Immature natural killer cell (primary cell): ENCODE measurements at regions not wholly inside any gene's neighbourhood (a gene's known extent, or its start where the extent isn't known, plus 50 kb on each side); places are given as distances from the start of the nearest gene placed in this dataset.

Experiments
- DNase-seq, 3 donors: peaks; one replicate each; pipeline ENCODE4 v3.0.0; 2022; ENCODE audit warnings: mixed read lengths in 1 of 3
- H3K27ac Mint-ChIP-seq, 6 donors: one replicate each; pipeline ENCODE4 v1.8.0; 2020; ENCODE audit warnings: mixed read lengths in 6 of 6, mild to moderate bottlenecking in 5 of 6, inconsistent platforms in 4 of 6, moderate library complexity in 3 of 6
- H3K27me3 Mint-ChIP-seq, 3 donors: one replicate each; pipeline ENCODE4 v1.8.0; 2020 to 2021; ENCODE audit warnings: low read depth in 3 of 3, mild to moderate bottlenecking in 3 of 3, mixed read lengths in 3 of 3, moderate library complexity in 3 of 3, inconsistent platforms in 1 of 3
- H3K36me3 Mint-ChIP-seq, 3 donors: one replicate each; pipeline ENCODE4 v1.8.0; 2020; ENCODE audit warnings: mixed read lengths in 3 of 3, inconsistent platforms in 2 of 3, mild to moderate bottlenecking in 2 of 3
- H3K4me1 Mint-ChIP-seq, 2 donors: one replicate each; pipeline ENCODE4 v1.8.0; 2020; ENCODE audit warnings: inconsistent platforms in 2 of 2, mild to moderate bottlenecking in 2 of 2, mixed read lengths in 2 of 2, moderate library complexity in 1 of 2
- H3K4me3 Mint-ChIP-seq, 5 donors: one replicate each; pipeline ENCODE4 v1.8.0; 2020; ENCODE audit warnings: mild to moderate bottlenecking in 5 of 5, mixed read lengths in 5 of 5, inconsistent platforms in 3 of 5, moderate library complexity in 3 of 5
- H3K9me3 Mint-ChIP-seq, 6 donors: one replicate each; pipeline ENCODE4 v1.8.0; 2020; ENCODE audit warnings: mild to moderate bottlenecking in 6 of 6, mixed read lengths in 6 of 6, inconsistent platforms in 4 of 6, moderate library complexity in 3 of 6

DNA sequence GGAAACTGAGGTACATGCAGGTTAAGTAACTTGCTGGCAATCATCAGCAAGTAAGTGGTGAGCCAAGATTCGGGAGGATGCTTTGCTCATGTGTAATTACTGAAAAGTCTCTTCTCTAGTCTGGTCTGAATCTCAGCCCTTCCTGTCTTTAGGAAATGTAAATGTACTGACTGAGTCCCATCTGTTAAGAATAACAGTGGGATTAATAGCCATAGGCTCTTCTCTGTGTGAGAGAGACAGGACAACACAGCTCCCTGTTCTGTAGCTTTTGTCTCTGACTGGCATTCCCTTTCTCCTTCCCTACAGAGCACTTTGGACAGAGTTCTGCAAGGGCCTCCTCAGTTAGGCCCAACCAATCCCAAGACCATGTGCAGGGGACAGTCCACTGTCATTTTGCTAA is 131.3 kb upstream of the OGFRL1 start:
- Mint-ChIP-seq H3K36me3 (no peaks in the 10 kb centered on the region), H3K4me1 (no peaks in the 10 kb centered on the region), H3K4me3 (no peak overlapping the region), H3K9me3 (no peaks in the 10 kb centered on the region), H3K27me3 (peaks cover 0 to 2% (median 0%) of the 10 kb centered on the region in 3 donors), H3K27ac (no peak overlapping the region)
- no peak for DNase-seq

GRCh38 chr6:71164890-71165289 is 123.7 kb upstream of the OGFRL1 start:
- peaks cover 0 to 3% (median 0%) of the 10 kb centered on the region in 6 donors for H3K9me3 Mint-ChIP-seq
- no peak overlapping the region for H3K27ac Mint-ChIP-seq
- H3K27me3 Mint-ChIP-seq = peaks cover 0 to 2% (median 2%) of the 10 kb centered on the region in 3 donors
- no peak for DNase-seq
- H3K36me3 Mint-ChIP-seq = no peaks in the 10 kb centered on the region
- H3K4me1 Mint-ChIP-seq = peaks cover 6 to 15% of the 10 kb centered on the region in 2 donors
- H3K4me3 Mint-ChIP-seq = no peak overlapping the region

DNA sequence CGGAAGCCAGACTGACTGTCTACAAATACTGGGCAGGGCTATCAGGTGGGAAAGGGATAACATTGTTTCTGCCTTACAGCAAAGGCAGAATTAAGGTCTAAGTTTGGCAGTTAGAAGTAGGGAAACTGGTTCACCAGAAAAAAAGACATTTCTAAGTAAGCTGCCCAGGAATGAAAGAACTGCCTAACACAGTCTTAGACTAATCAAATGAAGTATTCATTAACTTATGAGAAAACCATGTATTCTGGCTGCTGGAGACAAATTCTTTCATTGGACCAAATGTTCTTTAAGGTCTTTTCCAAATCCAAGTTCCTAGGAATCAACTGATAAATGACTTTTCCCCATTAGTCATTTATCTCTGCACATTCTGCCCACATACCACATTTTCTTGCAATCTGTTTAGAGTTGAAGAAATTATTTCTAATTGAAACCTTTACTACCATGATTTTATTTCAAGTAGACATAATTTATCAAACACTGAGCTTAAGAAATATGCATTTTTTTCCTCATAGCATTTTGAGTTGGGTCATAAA is 120.3 kb upstream of the OGFRL1 start:
- H3K9me3 Mint-ChIP-seq = no peaks in the 10 kb centered on the region
- H3K27me3 Mint-ChIP-seq = peaks cover 0 to 2% (median 0%) of the 10 kb centered on the region in 3 donors
- H3K4me3 Mint-ChIP-seq = peak overlapping the region in 1 of 5 donors; percentile 31
- H3K36me3 Mint-ChIP-seq = no peaks in the 10 kb centered on the region
- DNase-seq = no peak
- peaks cover 6 to 15% of the 10 kb centered on the region in 2 donors for H3K4me1 Mint-ChIP-seq
- H3K27ac Mint-ChIP-seq = peak overlapping the region in 1 of 6 donors; percentile 9

DNA sequence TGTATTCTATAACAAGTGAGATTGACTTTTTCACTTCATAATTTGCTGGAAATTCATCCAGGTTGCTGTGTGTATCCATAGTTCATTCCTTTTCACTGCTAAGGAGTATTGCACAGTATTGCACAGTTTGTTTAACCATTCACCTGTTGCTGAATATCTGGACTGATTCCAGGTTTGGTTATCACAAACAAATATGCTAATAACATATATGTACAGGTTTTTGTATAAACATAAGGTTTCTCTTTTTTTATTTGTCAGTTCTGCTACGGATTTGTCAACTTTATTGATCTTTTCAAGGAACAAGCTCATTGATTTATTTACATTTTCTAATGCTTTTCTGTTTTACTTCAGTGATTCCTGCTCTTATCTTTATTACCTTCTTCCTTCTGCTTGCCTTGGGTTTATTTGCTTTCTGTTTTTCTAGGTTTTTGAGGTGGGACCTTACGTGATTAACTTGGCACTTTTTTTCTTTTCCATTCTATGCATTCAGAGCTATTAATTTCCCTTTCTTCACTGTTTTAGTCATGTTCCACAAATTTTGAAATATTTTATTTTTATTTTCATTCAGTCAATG is 117.0 kb upstream of the OGFRL1 start:
- Mint-ChIP-seq H3K9me3 (no peaks in the 10 kb centered on the region), H3K27ac (no peak overlapping the region), H3K27me3 (peaks cover 0 to 2% (median 0%) of the 10 kb centered on the region in 3 donors), H3K4me3 (no peak overlapping the region), H3K36me3 (no peaks in the 10 kb centered on the region), H3K4me1 (peaks cover 6 to 15% of the 10 kb centered on the region in 2 donors)
- DNase-seq = no peak

GRCh38 chr6:71179249-71179885 is 109.2 kb upstream of the OGFRL1 start:
- DNase-seq = no peak
- H3K27ac Mint-ChIP-seq = no peak overlapping the region
- no peaks in the 10 kb centered on the region for H3K4me1 Mint-ChIP-seq
- peaks cover 2 to 9% (median 4%) of the 10 kb centered on the region in 3 donors for H3K27me3 Mint-ChIP-seq
- no peaks in the 10 kb centered on the region for H3K36me3 Mint-ChIP-seq
- no peak overlapping the region for H3K4me3 Mint-ChIP-seq
- peaks cover 0 to 7% (median 0%) of the 10 kb centered on the region in 6 donors for H3K9me3 Mint-ChIP-seq

DNA sequence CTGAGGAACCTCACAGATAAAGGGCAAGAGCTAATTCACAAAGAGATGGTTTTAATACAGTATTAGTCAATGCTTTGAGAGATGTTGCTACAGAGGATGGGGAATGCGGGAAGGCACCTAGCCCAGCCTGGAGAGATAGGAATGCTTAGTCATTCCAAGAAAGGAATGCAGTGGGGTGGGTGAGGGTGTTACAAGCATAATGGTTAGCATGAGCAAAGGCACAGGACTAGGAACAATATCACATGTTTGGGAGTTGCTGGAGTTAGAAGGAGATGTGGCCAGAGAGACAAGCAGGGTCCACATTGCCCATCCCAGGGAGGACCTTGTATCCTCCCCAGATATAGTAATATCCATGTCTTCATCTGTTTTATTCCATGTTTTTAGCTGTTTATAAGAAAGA is 107.0 kb upstream of the OGFRL1 start:
- Mint-ChIP-seq H3K36me3 (no peaks in the 10 kb centered on the region), H3K27me3 (peaks cover 2 to 7% (median 6%) of the 10 kb centered on the region in 3 donors), H3K4me3 (no peak overlapping the region), H3K9me3 (peaks cover 0 to 7% (median 0%) of the 10 kb centered on the region in 6 donors), H3K4me1 (no peaks in the 10 kb centered on the region), H3K27ac (no peak overlapping the region)
- DNase-seq = no peak

DNA sequence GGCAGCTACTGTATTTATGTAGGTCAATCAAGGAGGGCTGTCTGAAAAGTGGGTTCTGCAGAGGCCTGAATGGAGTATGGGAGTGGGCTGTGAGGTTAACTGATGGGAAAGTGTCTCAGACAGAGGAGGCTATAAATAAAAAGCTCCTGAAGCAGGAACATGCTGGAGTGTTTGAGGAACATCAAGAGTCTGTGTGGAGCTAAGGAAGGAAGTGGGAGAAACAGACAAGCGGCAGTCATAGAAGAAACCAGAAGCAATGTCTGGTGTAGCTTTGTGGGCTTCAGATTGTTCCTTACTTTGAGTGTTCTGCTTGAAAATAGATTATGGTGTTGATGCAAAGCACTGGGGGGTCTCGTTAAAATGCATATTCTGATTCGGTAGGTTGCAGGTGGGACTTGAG is 101.5 kb upstream of the OGFRL1 start:
- Mint-ChIP-seq H3K36me3 (no peaks in the 10 kb centered on the region), H3K4me3 (no peak overlapping the region), H3K4me1 (no peaks in the 10 kb centered on the region), H3K27me3 (peaks cover 2 to 9% (median 2%) of the 10 kb centered on the region in 3 donors), H3K9me3 (peaks cover 0 to 7% (median 0%) of the 10 kb centered on the region in 6 donors), H3K27ac (no peak overlapping the region)
- DNase-seq = no peak

- no peak overlapping the region for H3K4me3 Mint-ChIP-seq
- peaks cover 0 to 2% (median 0%) of the 10 kb centered on the region in 3 donors for H3K27me3 Mint-ChIP-seq
- no peaks in the 10 kb centered on the region for H3K9me3 Mint-ChIP-seq
- no peaks in the 10 kb centered on the region for H3K36me3 Mint-ChIP-seq
- DNase-seq = peak in 2 of 3 donors; percentile 10
- no peak overlapping the region for H3K27ac Mint-ChIP-seq
- no peaks in the 10 kb centered on the region for H3K4me1 Mint-ChIP-seq
These were observed 97.8 kb upstream of the OGFRL1 start for GRCh38 chr6:71190809-71191208.

GRCh38 chr6:71194724-71195123 is 93.9 kb upstream of the OGFRL1 start:
- H3K27ac Mint-ChIP-seq = no peak overlapping the region
- H3K36me3 Mint-ChIP-seq = no peaks in the 10 kb centered on the region

DNA sequence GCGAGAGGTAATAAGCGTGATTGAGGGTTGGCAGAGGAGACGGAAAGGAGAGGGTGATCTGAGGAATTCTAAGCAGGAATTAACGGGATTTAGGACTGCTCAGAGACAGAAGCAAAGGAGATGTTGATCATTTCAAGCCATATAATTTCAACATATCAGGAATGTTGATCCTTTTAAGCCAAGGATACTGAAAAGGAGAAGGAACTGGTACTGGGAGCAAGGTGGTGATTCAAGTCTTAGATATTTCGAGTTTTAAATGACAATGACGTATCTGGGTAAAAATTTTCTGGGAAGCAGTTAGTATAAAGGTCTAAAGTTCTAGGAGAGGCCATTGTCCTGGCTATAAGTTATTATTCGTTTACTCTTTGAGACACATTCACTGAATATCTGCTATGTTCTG is 91.3 kb upstream of the OGFRL1 start:
- no peaks in the 10 kb centered on the region for H3K9me3 Mint-ChIP-seq
- no peak for DNase-seq
- no peak overlapping the region for H3K27ac Mint-ChIP-seq

More at GRCh38 chr6:71194724-71195123, 93.9 kb upstream of the OGFRL1 start:
- Mint-ChIP-seq H3K27me3 (peaks cover 0 to 2% (median 1%) of the 10 kb centered on the region in 3 donors), H3K4me1 (no peaks in the 10 kb centered on the region), H3K9me3 (no peaks in the 10 kb centered on the region), H3K4me3 (no peak overlapping the region)
- no peak for DNase-seq

DNA sequence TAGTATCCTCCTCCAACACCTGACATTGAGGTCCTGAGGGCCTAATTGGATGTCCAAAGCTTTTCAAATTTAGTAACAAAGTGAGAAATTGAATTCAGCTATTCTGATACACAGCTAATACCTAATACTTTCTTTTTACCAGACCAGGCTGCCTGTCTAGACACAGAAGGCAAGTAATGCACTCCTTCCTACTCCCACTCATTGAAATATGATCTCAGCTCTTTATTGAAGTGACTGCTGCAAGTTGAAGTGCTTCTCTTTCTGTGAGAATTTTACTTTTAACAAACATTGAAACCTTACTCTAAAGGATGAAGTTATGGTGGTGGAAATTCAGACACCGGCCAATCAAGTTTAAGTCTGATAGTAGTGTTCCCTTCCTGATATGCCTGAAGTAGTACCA is 90.8 kb upstream of the OGFRL1 start:
- no peaks in the 10 kb centered on the region for H3K4me1 Mint-ChIP-seq
- H3K36me3 Mint-ChIP-seq = no peaks in the 10 kb centered on the region
- no peak overlapping the region for H3K27ac Mint-ChIP-seq
- peaks cover 0 to 2% (median 1%) of the 10 kb centered on the region in 3 donors for H3K27me3 Mint-ChIP-seq
- DNase-seq = no peak
- H3K9me3 Mint-ChIP-seq = no peaks in the 10 kb centered on the region
- H3K4me3 Mint-ChIP-seq = no peak overlapping the region

More for the DNA sequence above, 91.3 kb upstream of the OGFRL1 start:
- H3K4me3 Mint-ChIP-seq = no peak overlapping the region
- H3K4me1 Mint-ChIP-seq = no peaks in the 10 kb centered on the region
- peaks cover 0 to 2% (median 1%) of the 10 kb centered on the region in 3 donors for H3K27me3 Mint-ChIP-seq
- H3K36me3 Mint-ChIP-seq = no peaks in the 10 kb centered on the region

GRCh38 chr6:71198908-71199307 is 89.7 kb upstream of the OGFRL1 start:
- peaks cover 2 to 3% (median 3%) of the 10 kb centered on the region in 3 donors for H3K27me3 Mint-ChIP-seq
- no peak for DNase-seq
- no peak overlapping the region for H3K4me3 Mint-ChIP-seq
- no peak overlapping the region for H3K27ac Mint-ChIP-seq
- no peaks in the 10 kb centered on the region for H3K36me3 Mint-ChIP-seq
- no peaks in the 10 kb centered on the region for H3K9me3 Mint-ChIP-seq
- no peaks in the 10 kb centered on the region for H3K4me1 Mint-ChIP-seq

DNA sequence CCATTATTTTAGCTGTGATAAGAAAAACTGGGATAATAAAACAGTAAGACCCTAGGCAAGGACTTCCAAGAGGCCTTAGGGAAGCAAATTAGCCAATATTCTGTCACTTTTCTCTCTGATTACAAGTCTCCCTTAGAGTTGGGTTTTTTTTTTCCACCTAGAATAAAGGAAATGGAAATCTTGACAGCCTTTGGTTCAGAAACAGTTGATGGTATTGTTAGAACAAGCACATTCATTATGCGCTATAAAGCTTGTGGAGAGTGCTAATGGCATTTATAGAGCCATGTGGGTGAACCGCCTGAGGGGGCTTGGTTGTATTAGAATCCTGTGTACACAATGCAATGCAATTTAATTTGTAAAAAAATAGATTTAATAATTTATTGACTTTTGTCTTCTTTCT is 88.9 kb upstream of the OGFRL1 start:
- no peaks in the 10 kb centered on the region for H3K9me3 Mint-ChIP-seq
- DNase-seq = no peak
- no peak overlapping the region for H3K27ac Mint-ChIP-seq
- H3K36me3 Mint-ChIP-seq = no peaks in the 10 kb centered on the region
- no peaks in the 10 kb centered on the region for H3K4me1 Mint-ChIP-seq
- peaks cover 2 to 3% (median 3%) of the 10 kb centered on the region in 3 donors for H3K27me3 Mint-ChIP-seq
- no peak overlapping the region for H3K4me3 Mint-ChIP-seq

DNA sequence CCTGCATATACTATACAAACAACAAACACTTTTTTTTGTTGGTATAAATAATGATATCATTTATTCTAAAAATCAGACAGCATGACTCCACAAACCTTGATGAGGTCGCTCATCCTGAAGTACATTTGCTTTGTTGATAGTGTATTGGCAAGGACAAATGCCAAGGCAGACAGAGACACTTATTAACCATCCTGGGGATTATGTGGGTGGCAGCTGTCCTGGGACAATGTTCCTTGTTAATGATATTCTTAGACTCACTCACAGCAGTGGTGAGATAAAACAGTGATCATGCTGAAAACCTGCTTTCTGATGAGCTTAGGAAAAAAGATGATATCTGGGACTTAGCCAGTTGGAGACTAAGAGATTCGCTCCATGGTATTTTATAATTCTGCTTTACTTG is 85.4 kb upstream of the OGFRL1 start:
- Mint-ChIP-seq H3K27ac (no peak overlapping the region), H3K4me1 (no peaks in the 10 kb centered on the region), H3K36me3 (no peaks in the 10 kb centered on the region), H3K4me3 (no peak overlapping the region), H3K27me3 (peaks cover 3 to 5% (median 3%) of the 10 kb centered on the region in 3 donors), H3K9me3 (no peaks in the 10 kb centered on the region)
- no peak for DNase-seq
